ENCODE measurements at regions not wholly inside any gene's neighbourhood (a gene's known extent, or its start where the extent isn't known, plus 50 kb on each side); places are given as distances from the start of the nearest gene placed in this dataset.

- Histone ChIP-seq H2AFZ (ENCODE audit: low read length) (no peak overlapping the region), H3K4me3 (replicated peaks in 1 of 4; ENCODE audit: control extremely low read depth in 1 of 4, insufficient read depth in 1 of 4, low read depth in 3 of 4, low read length in 4 of 4) (no peak overlapping the region), H3K79me2 (ENCODE audit: control insufficient read depth, insufficient read depth, low read length) (no peaks in the 10 kb centered on the region), H3K4me2 (ENCODE audit: extremely low read depth, insufficient read depth, low read length) (no peak overlapping the region), H3K36me3 (ENCODE audit: control insufficient read depth, insufficient read depth, low read length) (no peaks in the 10 kb centered on the region), H4K20me1 (ENCODE audit: control insufficient read depth, extremely low read depth, insufficient read depth, low read length) (no peaks in the 10 kb centered on the region), H3K9me3 (ENCODE audit: control insufficient read depth, insufficient read depth, low read depth, low read length) (no peaks in the 10 kb centered on the region), H3K4me1 (ENCODE audit: control insufficient read depth, extremely low read depth, insufficient read depth, low read length) (no peaks in the 10 kb centered on the region), H3K9ac (ENCODE audit: insufficient read depth, low read length) (no peak overlapping the region), H3K27ac (ENCODE audit: insufficient read depth, low read length) (no peak overlapping the region), H3K27me3 (ENCODE audit: control insufficient read depth, insufficient read depth, low read length) (no peaks in the 10 kb centered on the region)
- TF ChIP-seq EZH2 (IDR thresholded peaks at IDR 0.05; ENCODE audit: low read length, missing control alignments), result no peak
- DNase-seq (ENCODE audit: low read depth in 2 of 2), result no peak
These were observed 413.8 kb upstream of the NFIA start for GRCh38 chr1:60668585-60668984.

- Histone ChIP-seq H3K27ac (ENCODE audit: insufficient read depth, low read length) (no peak overlapping the region), H3K4me1 (ENCODE audit: control insufficient read depth, extremely low read depth, insufficient read depth, low read length) (no peaks in the 10 kb centered on the region), H3K4me3 (replicated peaks in 1 of 4; ENCODE audit: control extremely low read depth in 1 of 4, insufficient read depth in 1 of 4, low read depth in 3 of 4, low read length in 4 of 4) (no peak overlapping the region), H3K36me3 (ENCODE audit: control insufficient read depth, insufficient read depth, low read length) (no peaks in the 10 kb centered on the region), H3K4me2 (ENCODE audit: extremely low read depth, insufficient read depth, low read length) (no peak overlapping the region), H4K20me1 (ENCODE audit: control insufficient read depth, extremely low read depth, insufficient read depth, low read length) (no peaks in the 10 kb centered on the region), H2AFZ (ENCODE audit: low read length) (no peak overlapping the region), H3K27me3 (ENCODE audit: control insufficient read depth, insufficient read depth, low read length) (no peaks in the 10 kb centered on the region), H3K9me3 (ENCODE audit: control insufficient read depth, insufficient read depth, low read depth, low read length) (no peaks in the 10 kb centered on the region), H3K9ac (ENCODE audit: insufficient read depth, low read length) (no peak overlapping the region), H3K79me2 (ENCODE audit: control insufficient read depth, insufficient read depth, low read length) (no peaks in the 10 kb centered on the region)
- TF ChIP-seq CTCF (conservative IDR thresholded peaks at IDR 0.05 in 1 of 2, IDR thresholded peaks at IDR 0.05 in 1 of 2; ENCODE audit: low read depth in 1 of 2, low read length in 2 of 2), result no peak
- TF ChIP-seq EZH2 (IDR thresholded peaks at IDR 0.05; ENCODE audit: low read length, missing control alignments), result no peak
- DNase-seq (ENCODE audit: low read depth in 2 of 2), result no peak
These were observed 417.1 kb upstream of the NFIA start for GRCh38 chr1:60665311-60665710.

- Histone ChIP-seq H3K9me3 (ENCODE audit: control insufficient read depth, insufficient read depth, low read depth, low read length) (no peaks in the 10 kb centered on the region), H3K79me2 (ENCODE audit: control insufficient read depth, insufficient read depth, low read length) (no peaks in the 10 kb centered on the region), H3K9ac (ENCODE audit: insufficient read depth, low read length) (no peak overlapping the region), H3K4me2 (ENCODE audit: extremely low read depth, insufficient read depth, low read length) (no peak overlapping the region), H4K20me1 (ENCODE audit: control insufficient read depth, extremely low read depth, insufficient read depth, low read length) (no peaks in the 10 kb centered on the region), H3K36me3 (ENCODE audit: control insufficient read depth, insufficient read depth, low read length) (no peaks in the 10 kb centered on the region), H3K4me3 (replicated peaks in 1 of 4; ENCODE audit: control extremely low read depth in 1 of 4, insufficient read depth in 1 of 4, low read depth in 3 of 4, low read length in 4 of 4) (no peak overlapping the region), H3K4me1 (ENCODE audit: control insufficient read depth, extremely low read depth, insufficient read depth, low read length) (no peaks in the 10 kb centered on the region), H3K27me3 (ENCODE audit: control insufficient read depth, insufficient read depth, low read length) (no peaks in the 10 kb centered on the region), H2AFZ (ENCODE audit: low read length) (no peak overlapping the region), H3K27ac (ENCODE audit: insufficient read depth, low read length) (no peak overlapping the region)
- no peak for DNase-seq (ENCODE audit: low read depth in 2 of 2)
- TF ChIP-seq EZH2 (IDR thresholded peaks at IDR 0.05; ENCODE audit: low read length, missing control alignments), result no peak
- TF ChIP-seq CTCF (conservative IDR thresholded peaks at IDR 0.05 in 1 of 2, IDR thresholded peaks at IDR 0.05 in 1 of 2; ENCODE audit: low read depth in 1 of 2, low read length in 2 of 2), result no peak
These were observed 418.2 kb upstream of the NFIA start for GRCh38 chr1:60664086-60664625.

Data from fibroblast of lung (primary cell).